ENCODE measurements at regions not wholly inside any gene's neighbourhood (a gene's known extent, or its start where the extent isn't known, plus 50 kb on each side); places are given as distances from the start of the nearest gene placed in this dataset.

- TF ChIP-seq IRF3 (IDR thresholded peaks at IDR 0.05; ENCODE audit: low read depth, low read length) = no peak
Measured at GRCh38 chr2:137737559-137737958, 226.7 kb upstream of the HNMT start (continued).

- ChIA-PET POLR2A (no interaction called here), CTCF (interaction anchor here (0.6 kb wide), 1 partner anchor 75 kb away, joined by 3 read pairs; no protein-coding TSS in a partner anchor)
- H3K9me2 ChIP-seq = no peaks in the 10 kb centered on the region; the same call in 1 of the 2 replicates
- H3K9ac ChIP-seq = no peak overlapping the region
- H3F3A ChIP-seq (replicated peaks; ENCODE audit: insufficient read depth) = no peaks in the 10 kb centered on the region
- H3K4me1 ChIP-seq (ENCODE audit: control insufficient read depth in 1 of 2, insufficient read depth in 2 of 2, low read depth in 1 of 2, low read length in 1 of 2) = no peaks in the 10 kb centered on the region; a peak in 1 of 4 replicates
- H3K4me3 ChIP-seq (ENCODE audit: low read depth in 2 of 2, low read length in 1 of 2) = no peak overlapping the region
- no peak overlapping the region for H2AFZ ChIP-seq (ENCODE audit: low read depth)
- H3K4me2 ChIP-seq = no peak overlapping the region
- no peak overlapping the region for H3K27ac ChIP-seq (ENCODE audit: low read depth in 2 of 2, low read length in 1 of 2)
- H3K27me3 ChIP-seq (ENCODE audit: insufficient read depth) = no peaks in the 10 kb centered on the region
- H4K20me1 ChIP-seq (ENCODE audit: insufficient read depth) = no peaks in the 10 kb centered on the region
- no peaks in the 10 kb centered on the region for H3K9me3 ChIP-seq
- no peaks in the 10 kb centered on the region for H3K36me3 ChIP-seq (replicated peaks in 1 of 2; ENCODE audit: control insufficient read depth in 1 of 2, insufficient read depth in 2 of 2, low read length in 1 of 2)
- 34% methylated on average over 5 of the region's 5 CpGs for WGBS (ENCODE audit: low lambda C conversion rate)
- no peak for DNase-seq
- TF ChIP-seq FOSL2 (IDR thresholded peaks at IDR 0.05; ENCODE audit: borderline replicate concordance, low read depth) (no peak), EZH2phosphoT487 (IDR thresholded peaks at IDR 0.05; ENCODE audit: borderline replicate concordance, low read depth) (no peak), GABPA (IDR thresholded peaks at IDR 0.05; ENCODE audit: low read depth) (no peak), USF1 (IDR thresholded peaks at IDR 0.05; ENCODE audit: borderline replicate concordance, low read depth) (no peak), RFX5 (IDR thresholded peaks at IDR 0.05; ENCODE audit: low read length) (no peak), CHD2 (IDR thresholded peaks at IDR 0.05; ENCODE audit: low read length, partially characterized antibody) (no peak), MEF2A (IDR thresholded peaks at IDR 0.05; ENCODE audit: borderline replicate concordance, low read depth) (no peak), SIN3A (IDR thresholded peaks at IDR 0.05; ENCODE audit: borderline replicate concordance, low read depth, low read length) (no peak), USF2 (IDR thresholded peaks at IDR 0.05; ENCODE audit: borderline replicate concordance, low read depth, low read length) (no peak), GATA2 (CRISPR knock-in tag; IDR thresholded peaks at IDR 0.05) (no peak), TAF1 (IDR thresholded peaks at IDR 0.05; ENCODE audit: borderline replicate concordance, low read depth, low read length) (no peak), CTCF (IDR thresholded peaks at IDR 0.05) (no peak), IRF3 (IDR thresholded peaks at IDR 0.05; ENCODE audit: low read depth, low read length) (no peak), YY1 (IDR thresholded peaks at IDR 0.05; ENCODE audit: low read depth) (no peak), JUND (IDR thresholded peaks at IDR 0.05) (no peak), RAD21 (IDR thresholded peaks at IDR 0.05; ENCODE audit: low read length) (no peak), POLR2AphosphoS5 (IDR thresholded peaks at IDR 0.05; ENCODE audit: low read depth, low read length) (no peak), ELF1 (IDR thresholded peaks at IDR 0.05) (no peak), RCOR1 (IDR thresholded peaks at IDR 0.05; ENCODE audit: low read length) (no peak)
- TF ChIP-seq, protein P1, sequence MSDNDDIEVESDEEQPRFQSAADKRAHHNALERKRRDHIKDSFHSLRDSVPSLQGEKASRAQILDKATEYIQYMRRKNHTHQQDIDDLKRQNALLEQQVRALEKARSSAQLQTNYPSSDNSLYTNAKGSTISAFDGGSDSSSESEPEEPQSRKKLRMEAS (IDR thresholded peaks at IDR 0.05; ENCODE audit: low read depth) = no peak
- H3K79me2 ChIP-seq (ENCODE audit: insufficient read depth) = no peaks in the 10 kb centered on the region
Measured at GRCh38 chr2:137741784-137742362, 222.4 kb upstream of the HNMT start.
